A673 (cell line): ENCODE measurements at regions not wholly inside any gene's neighbourhood (a gene's known extent, or its start where the extent isn't known, plus 50 kb on each side); places are given as distances from the start of the nearest gene placed in this dataset.

Experiments used
- CTCF ChIP-seq: fragments of 300-800, 200-600 bp; sonication (generic); conservative IDR thresholded peaks from 2 replicates; pipeline ENCODE4 v1.5.1; 2017; ENCODE audit warnings: low read depth, mild to moderate bottlenecking, antibody characterized with exemption, low read length, moderate library complexity, mixed read lengths
- EZH2 ChIP-seq: fragments of 200-600 bp; sonication (generic); IDR thresholded peaks from 2 replicates; pipeline ENCODE4 v1.6.1; 2017; ENCODE audit warnings: borderline replicate concordance, low read depth, mild to moderate bottlenecking, mixed read lengths, antibody characterized with exemption, low read length; ENCODE audit not compliant: poor library complexity, severe bottlenecking

- no peak for TF ChIP-seq CTCF
- TF ChIP-seq EZH2 = no peak
These were observed 138.3 kb downstream of the ISL1 start for GRCh38 chr5:51521583-51521982.
